ENCODE measurements at regions not wholly inside any gene's neighbourhood (a gene's known extent, or its start where the extent isn't known, plus 50 kb on each side); places are given as distances from the start of the nearest gene placed in this dataset.

DNA sequence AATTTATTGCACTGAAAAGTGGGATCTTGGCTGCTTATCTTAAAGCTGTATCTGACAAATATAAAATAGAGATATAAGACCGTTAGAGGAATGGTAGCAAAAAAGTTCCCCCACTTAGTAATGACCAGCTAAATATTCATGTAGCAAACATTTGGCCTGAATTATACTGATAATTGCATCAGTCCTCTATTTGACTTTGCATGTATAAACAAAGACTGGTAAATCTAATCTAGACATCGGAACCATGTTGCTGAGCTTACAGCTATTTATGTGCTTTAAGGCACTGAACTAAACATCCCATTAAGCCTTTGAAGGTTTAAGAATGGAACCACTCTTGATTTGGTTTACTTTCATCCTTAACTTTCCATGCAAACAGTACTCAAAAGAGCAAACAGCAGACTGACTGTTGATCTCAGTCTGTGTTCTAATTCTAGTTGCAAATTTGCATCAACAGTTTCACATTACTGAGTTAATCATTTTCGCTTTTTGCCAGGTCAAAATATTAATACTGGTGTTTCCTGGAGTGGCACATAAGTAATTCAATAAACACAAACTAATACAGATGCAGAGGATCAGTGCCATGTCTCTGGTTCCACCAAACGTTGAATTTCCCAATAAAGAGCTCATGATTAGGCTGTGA is 203.5 kb upstream of the HTR2A start:
- H3K4me3 ChIP-seq (ENCODE audit: low read depth, low read length) = no peak overlapping the region
- TF ChIP-seq, protein P1, sequence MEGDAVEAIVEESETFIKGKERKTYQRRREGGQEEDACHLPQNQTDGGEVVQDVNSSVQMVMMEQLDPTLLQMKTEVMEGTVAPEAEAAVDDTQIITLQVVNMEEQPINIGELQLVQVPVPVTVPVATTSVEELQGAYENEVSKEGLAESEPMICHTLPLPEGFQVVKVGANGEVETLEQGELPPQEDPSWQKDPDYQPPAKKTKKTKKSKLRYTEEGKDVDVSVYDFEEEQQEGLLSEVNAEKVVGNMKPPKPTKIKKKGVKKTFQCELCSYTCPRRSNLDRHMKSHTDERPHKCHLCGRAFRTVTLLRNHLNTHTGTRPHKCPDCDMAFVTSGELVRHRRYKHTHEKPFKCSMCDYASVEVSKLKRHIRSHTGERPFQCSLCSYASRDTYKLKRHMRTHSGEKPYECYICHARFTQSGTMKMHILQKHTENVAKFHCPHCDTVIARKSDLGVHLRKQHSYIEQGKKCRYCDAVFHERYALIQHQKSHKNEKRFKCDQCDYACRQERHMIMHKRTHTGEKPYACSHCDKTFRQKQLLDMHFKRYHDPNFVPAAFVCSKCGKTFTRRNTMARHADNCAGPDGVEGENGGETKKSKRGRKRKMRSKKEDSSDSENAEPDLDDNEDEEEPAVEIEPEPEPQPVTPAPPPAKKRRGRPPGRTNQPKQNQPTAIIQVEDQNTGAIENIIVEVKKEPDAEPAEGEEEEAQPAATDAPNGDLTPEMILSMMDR (IDR thresholded peaks at IDR 0.05; ENCODE audit: insufficient read depth, low read length, severe bottlenecking) = no peak
- H3K36me3 ChIP-seq (ENCODE audit: control insufficient read depth, insufficient read depth, low read length) = no peaks in the 10 kb centered on the region
- DNase-seq (ENCODE audit: low read depth) (no peak), FAIRE-seq (no peak)
- no peaks in the 10 kb centered on the region for H3K27me3 ChIP-seq (ENCODE audit: control insufficient read depth, insufficient read depth, low read length)

DNA sequence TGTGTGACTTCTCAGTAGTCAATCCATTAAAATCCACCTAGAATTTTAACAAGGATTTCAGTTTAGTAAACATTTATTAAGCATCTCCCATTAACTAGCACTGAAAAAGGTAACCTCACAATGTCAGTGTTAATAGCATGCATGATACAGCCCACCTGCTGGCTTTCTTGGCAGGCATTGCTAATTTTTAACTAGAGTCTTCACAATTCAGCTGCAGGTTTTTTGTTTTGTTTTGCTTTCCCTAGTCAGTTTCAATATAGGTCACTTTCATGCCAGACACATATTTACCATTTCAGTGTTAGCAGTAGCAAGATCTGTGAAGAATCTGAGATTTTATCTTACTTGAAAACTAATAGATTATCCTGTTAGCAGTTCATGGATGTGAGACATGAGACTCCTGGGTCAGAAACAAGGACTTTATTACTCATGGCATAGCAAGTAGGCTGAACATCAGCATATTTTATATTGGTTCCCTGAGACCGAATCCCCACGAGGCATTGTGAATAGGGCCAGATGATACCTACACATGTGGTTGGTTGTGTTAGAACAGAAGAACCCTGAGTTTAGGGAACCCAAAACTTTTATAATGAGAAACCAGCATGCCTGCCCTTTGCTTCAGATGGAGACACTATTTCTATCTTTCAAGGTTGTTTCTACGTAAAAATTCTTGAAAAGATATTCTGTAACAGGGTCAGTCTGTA is 198.0 kb upstream of the HTR2A start:
- Histone ChIP-seq H3K27me3 (ENCODE audit: control insufficient read depth, insufficient read depth, low read length) (no peaks in the 10 kb centered on the region), H3K4me3 (ENCODE audit: low read depth, low read length) (no peak overlapping the region), H3K36me3 (ENCODE audit: control insufficient read depth, insufficient read depth, low read length) (no peaks in the 10 kb centered on the region)
- no peak for FAIRE-seq
- DNase-seq (ENCODE audit: low read depth) = no peak
- TF ChIP-seq, protein P1 (IDR thresholded peaks at IDR 0.05; ENCODE audit: insufficient read depth, low read length, severe bottlenecking) = no peak

- TF ChIP-seq, protein P1 (IDR thresholded peaks at IDR 0.05; ENCODE audit: insufficient read depth, low read length, severe bottlenecking) = no peak
- no peaks in the 10 kb centered on the region for H3K27me3 ChIP-seq (ENCODE audit: control insufficient read depth, insufficient read depth, low read length)
- DNase-seq (ENCODE audit: low read depth) (no peak), FAIRE-seq (no peak)
- no peaks in the 10 kb centered on the region for H3K36me3 ChIP-seq (ENCODE audit: control insufficient read depth, insufficient read depth, low read length)
- no peak overlapping the region for H3K4me3 ChIP-seq (ENCODE audit: low read depth, low read length)
These were observed 195.3 kb upstream of the HTR2A start for GRCh38 chr13:47092202-47092601.

- no peaks in the 10 kb centered on the region for H3K36me3 ChIP-seq (ENCODE audit: control insufficient read depth, insufficient read depth, low read length)
- H3K27me3 ChIP-seq (ENCODE audit: control insufficient read depth, insufficient read depth, low read length) = no peaks in the 10 kb centered on the region
- FAIRE-seq (no peak), DNase-seq (ENCODE audit: low read depth) (no peak)
- no peak overlapping the region for H3K4me3 ChIP-seq (ENCODE audit: low read depth, low read length)
- TF ChIP-seq, protein P1 (IDR thresholded peaks at IDR 0.05; ENCODE audit: insufficient read depth, low read length, severe bottlenecking) = no peak
These were observed 191.0 kb upstream of the HTR2A start for GRCh38 chr13:47087841-47088240.

DNA sequence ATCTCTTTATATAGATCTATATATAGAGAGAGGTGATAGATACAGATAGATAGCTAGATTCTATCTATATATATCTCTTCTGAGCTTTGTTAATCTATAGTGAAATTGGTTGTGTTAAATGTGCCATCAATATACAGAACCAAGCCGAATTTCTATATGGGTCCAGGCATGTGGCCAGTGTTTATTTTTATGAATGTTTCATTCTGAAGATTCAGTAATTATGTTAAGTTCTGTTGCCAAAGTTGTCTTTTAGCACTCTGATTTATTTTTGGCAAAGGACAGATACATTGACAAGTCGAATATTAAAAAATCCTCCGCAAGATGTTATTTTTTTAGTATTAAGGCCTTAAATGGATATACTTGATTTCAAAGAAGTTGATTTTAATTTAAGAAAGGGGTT is 190.4 kb upstream of the HTR2A start:
- FAIRE-seq = no peak
- no peaks in the 10 kb centered on the region for H3K36me3 ChIP-seq (ENCODE audit: control insufficient read depth, insufficient read depth, low read length)
- no peaks in the 10 kb centered on the region for H3K27me3 ChIP-seq (ENCODE audit: control insufficient read depth, insufficient read depth, low read length)
- TF ChIP-seq, protein P1 (IDR thresholded peaks at IDR 0.05; ENCODE audit: insufficient read depth, low read length, severe bottlenecking) = no peak
- H3K4me3 ChIP-seq (ENCODE audit: low read depth, low read length) = no peak overlapping the region
- DNase-seq (ENCODE audit: low read depth) = no peak
